Liver (tissue), 3 donors: ENCODE measurements at regions not wholly inside any gene's neighbourhood (a gene's known extent, or its start where the extent isn't known, plus 50 kb on each side); places are given as distances from the start of the nearest gene placed in this dataset.

Experiments
- CTCF ChIP-seq: fragments of 150-350 bp; IDR thresholded peaks from 2 replicates; pipeline ENCODE4 v1.5.1; 2017; ENCODE audit warnings: improper control_type of control experiment, low read depth, low read length; ENCODE audit not compliant: missing input control
- EGR1 ChIP-seq, 2 donors: IDR thresholded peaks; 2 replicates each; pipeline ENCODE4 v1.6.1; 2016 to 2018; ENCODE audit warnings: antibody characterized with exemption in 2 of 2, low read depth in 2 of 2
- GABPA ChIP-seq, 2 donors: IDR thresholded peaks in 1 of 2; conservative IDR thresholded peaks in 1 of 2; 2 replicates each; pipeline ENCODE4 v1.6.1; 2016; ENCODE audit warnings: antibody characterized with exemption in 2 of 2, mild to moderate bottlenecking in 1 of 2, moderate library complexity in 1 of 2
- HNF4G ChIP-seq: IDR thresholded peaks from 2 replicates; pipeline ENCODE4 v1.6.1; 2016; ENCODE audit warnings: antibody characterized with exemption
- RAD21 ChIP-seq, 2 donors: IDR thresholded peaks; 2 replicates each; pipeline ENCODE4 v1.6.1; 2016; ENCODE audit warnings: antibody characterized with exemption in 2 of 2, mild to moderate bottlenecking in 2 of 2
- donor health status: healthy.
- donor health status: healthy.

- no peak for TF ChIP-seq CTCF
- TF ChIP-seq EGR1 (IDR thresholded peaks at IDR 0.05; ENCODE audit: low read depth in 2 of 2), result no peak
- TF ChIP-seq RAD21 (IDR thresholded peaks at IDR 0.05), result no peak
- TF ChIP-seq GABPA (IDR thresholded peaks at IDR 0.05 in 1 of 2, conservative IDR thresholded peaks at IDR 0.05 in 1 of 2), result no peak
- TF ChIP-seq HNF4G, result no peak
These were observed 100.1 kb upstream of the COL1A2 start for GRCh38 chr7:94294471-94295131.
